Keratinocyte (primary cell): ENCODE measurements at regions not wholly inside any gene's neighbourhood (a gene's known extent, or its start where the extent isn't known, plus 50 kb on each side); places are given as distances from the start of the nearest gene placed in this dataset.

Source experiments
- DNase-seq: peaks from one replicate; pipeline ENCODE4 v3.0.0-alpha.2; 2011; ENCODE audit warnings: low read depth, missing footprints, low spot score
- FAIRE-seq: peaks from 2 replicates; lab custom pipeline; 2011; peaks lifted over from hg19 to GRCh38; lab: Jason Lieb, UNC
- H2AFZ ChIP-seq: 2 replicates; pipeline ENCODE4 v1.6.0; 2012; ENCODE audit warnings: low read length, control low read depth, inconsistent platforms; ENCODE audit not compliant: control insufficient read depth
- H3K27ac ChIP-seq: 2 replicates; pipeline ENCODE4 v1.5.1; 2011; ENCODE audit warnings: low read length; ENCODE audit not compliant: control insufficient read depth, insufficient read depth
- H3K27me3 ChIP-seq: 3 replicates; pipeline ENCODE4 v1.6.0; 2011; ENCODE audit warnings: low read length; ENCODE audit not compliant: control insufficient read depth, insufficient read depth; ENCODE audit errors: extremely low read depth
- H3K36me3 ChIP-seq, 2 experiments: 2 replicates in 1 of 2; 3 replicates in 1 of 2; pipeline ENCODE4 v1.5.1; 2011; ENCODE audit warnings: low read length in 2 of 2, mild to moderate bottlenecking in 1 of 2; ENCODE audit not compliant: control insufficient read depth in 2 of 2, insufficient read depth in 2 of 2; ENCODE audit errors: extremely low read depth in 1 of 2
- H3K4me1 ChIP-seq: 3 replicates; pipeline ENCODE4 v1.5.1; 2011; ENCODE audit warnings: low read length; ENCODE audit not compliant: control insufficient read depth, insufficient read depth; ENCODE audit errors: extremely low read depth
- H3K4me2 ChIP-seq: 3 replicates; pipeline ENCODE4 v1.6.0; 2011; ENCODE audit warnings: low read depth, low read length; ENCODE audit not compliant: control insufficient read depth, insufficient read depth; ENCODE audit errors: extremely low read depth
- H3K4me3 ChIP-seq, 3 experiments: fragments of 200-600 bp in 1 of 3; sonication (generic) in 1 of 3; 2 replicates in 2 of 3; 3 replicates in 1 of 3; pipeline ENCODE4 v1.5.1; 2011 to 2016; ENCODE audit warnings: low read length in 3 of 3, mild to moderate bottlenecking in 3 of 3, control low read depth in 2 of 3, inconsistent platforms in 1 of 3, low read depth in 1 of 3, mixed read lengths in 1 of 3, mixed run types in 1 of 3, moderate library complexity in 1 of 3; ENCODE audit not compliant: control insufficient read depth in 2 of 3, insufficient read depth in 2 of 3; ENCODE audit errors: extremely low read depth in 1 of 3
- H3K79me2 ChIP-seq: 2 replicates; pipeline ENCODE4 v1.6.0; 2012; ENCODE audit warnings: low read length; ENCODE audit not compliant: control insufficient read depth, insufficient read depth
- H3K9ac ChIP-seq: 3 replicates; pipeline ENCODE4 v1.6.0; 2011; ENCODE audit warnings: low read length; ENCODE audit not compliant: control insufficient read depth, insufficient read depth; ENCODE audit errors: extremely low read depth
- H3K9me1 ChIP-seq: 3 replicates; pipeline ENCODE4 v1.6.0; 2011; ENCODE audit warnings: low read length; ENCODE audit not compliant: control insufficient read depth, insufficient read depth; ENCODE audit errors: extremely low read depth
- H3K9me3 ChIP-seq: 2 replicates; pipeline ENCODE4 v1.5.1; 2012; ENCODE audit warnings: low read depth, low read length; ENCODE audit not compliant: control insufficient read depth
- H4K20me1 ChIP-seq: 3 replicates; pipeline ENCODE4 v1.6.0; 2011; ENCODE audit warnings: low read length; ENCODE audit not compliant: control insufficient read depth, insufficient read depth; ENCODE audit errors: extremely low read depth
- EZH2 ChIP-seq: IDR thresholded peaks from one replicate; pipeline ENCODE4 v1.6.1; 2012; ENCODE audit warnings: inconsistent platforms, mild to moderate bottlenecking, low read length, moderate library complexity
- dilution Hi-C: fragments of 300-500 bp; cut with MboI; formaldehyde crosslinking; loops from one replicate; pipeline ENCODE4 v1.7.0; 2020; ENCODE audit warnings: low sequenced_read_pairs; ENCODE audit not compliant: extremely low pct_ligation_motif_present
- TF ChIP-seq, protein P1 (sequence below), 3 experiments: IDR thresholded peaks in 1 of 3; conservative IDR thresholded peaks in 1 of 3; optimal IDR thresholded peaks in 1 of 3; 2 replicates in 2 of 3; 3 replicates in 1 of 3; pipeline versions ENCODE3 to v1.5.1; 2011; ENCODE audit warnings: low read length in 3 of 3, mild to moderate bottlenecking in 3 of 3, moderate library complexity in 2 of 3, control low read depth in 1 of 3, inconsistent platforms in 1 of 3; ENCODE audit not compliant: insufficient read depth in 2 of 3; ENCODE audit errors: extremely low read depth in 1 of 3

DNA sequence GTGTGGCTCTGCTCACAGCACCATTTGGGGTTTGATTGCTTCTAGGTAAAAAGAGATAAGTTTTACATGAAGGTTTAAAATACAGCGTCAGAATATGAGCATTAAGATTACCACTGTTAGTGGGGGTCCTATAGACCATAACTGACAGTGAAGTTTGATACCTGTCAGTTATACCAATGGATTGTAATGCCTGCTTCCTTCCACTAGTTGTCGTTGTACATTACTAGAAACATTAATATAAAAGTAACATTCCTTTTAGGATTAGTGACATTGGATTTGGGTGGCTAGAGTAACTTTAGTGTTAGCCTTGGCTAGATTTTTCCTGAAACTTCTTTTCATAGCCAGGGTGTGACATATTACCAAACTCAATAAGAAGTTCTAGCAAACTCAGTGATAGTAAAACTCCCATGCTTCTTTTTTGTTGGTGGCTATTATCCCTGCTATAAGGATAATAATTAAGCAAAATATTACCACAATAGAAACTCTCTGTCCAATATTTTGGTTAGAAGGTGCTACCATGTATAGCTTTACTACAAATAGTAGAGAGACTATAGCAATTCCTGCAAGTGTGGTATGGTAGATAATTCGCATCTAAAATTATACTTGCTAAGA, 57.1 kb downstream of the FAM181B start:
- Histone ChIP-seq H4K20me1 (no peaks in the 10 kb centered on the region), H3K4me1 (no peaks in the 10 kb centered on the region), H3K9ac (no peak overlapping the region), H3K27ac (no peak overlapping the region), H3K27me3 (no peaks in the 10 kb centered on the region), H3K36me3 (no peaks in the 10 kb centered on the region), H3K79me2 (no peaks in the 10 kb centered on the region), H3K4me3 (no peak overlapping the region), H3K9me3 (no peaks in the 10 kb centered on the region), H3K4me2 (no peak overlapping the region), H3K9me1 (no peaks in the 10 kb centered on the region), H2AFZ (no peak overlapping the region)
- dilution Hi-C loops = no loop called here
- FAIRE-seq = no peak
- TF ChIP-seq, protein P1, sequence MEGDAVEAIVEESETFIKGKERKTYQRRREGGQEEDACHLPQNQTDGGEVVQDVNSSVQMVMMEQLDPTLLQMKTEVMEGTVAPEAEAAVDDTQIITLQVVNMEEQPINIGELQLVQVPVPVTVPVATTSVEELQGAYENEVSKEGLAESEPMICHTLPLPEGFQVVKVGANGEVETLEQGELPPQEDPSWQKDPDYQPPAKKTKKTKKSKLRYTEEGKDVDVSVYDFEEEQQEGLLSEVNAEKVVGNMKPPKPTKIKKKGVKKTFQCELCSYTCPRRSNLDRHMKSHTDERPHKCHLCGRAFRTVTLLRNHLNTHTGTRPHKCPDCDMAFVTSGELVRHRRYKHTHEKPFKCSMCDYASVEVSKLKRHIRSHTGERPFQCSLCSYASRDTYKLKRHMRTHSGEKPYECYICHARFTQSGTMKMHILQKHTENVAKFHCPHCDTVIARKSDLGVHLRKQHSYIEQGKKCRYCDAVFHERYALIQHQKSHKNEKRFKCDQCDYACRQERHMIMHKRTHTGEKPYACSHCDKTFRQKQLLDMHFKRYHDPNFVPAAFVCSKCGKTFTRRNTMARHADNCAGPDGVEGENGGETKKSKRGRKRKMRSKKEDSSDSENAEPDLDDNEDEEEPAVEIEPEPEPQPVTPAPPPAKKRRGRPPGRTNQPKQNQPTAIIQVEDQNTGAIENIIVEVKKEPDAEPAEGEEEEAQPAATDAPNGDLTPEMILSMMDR (optimal IDR thresholded peaks at IDR 0.05 in 1 of 3, IDR thresholded peaks at IDR 0.05 in 1 of 3, conservative IDR thresholded peaks at IDR 0.05 in 1 of 3; ENCODE audit: extremely low read depth in 1 of 3, insufficient read depth in 2 of 3, low read length in 3 of 3) = peak in 2 of 3 experiments; percentile 16 to 46
- TF ChIP-seq EZH2 = no peak
- no peak for DNase-seq

DNA sequence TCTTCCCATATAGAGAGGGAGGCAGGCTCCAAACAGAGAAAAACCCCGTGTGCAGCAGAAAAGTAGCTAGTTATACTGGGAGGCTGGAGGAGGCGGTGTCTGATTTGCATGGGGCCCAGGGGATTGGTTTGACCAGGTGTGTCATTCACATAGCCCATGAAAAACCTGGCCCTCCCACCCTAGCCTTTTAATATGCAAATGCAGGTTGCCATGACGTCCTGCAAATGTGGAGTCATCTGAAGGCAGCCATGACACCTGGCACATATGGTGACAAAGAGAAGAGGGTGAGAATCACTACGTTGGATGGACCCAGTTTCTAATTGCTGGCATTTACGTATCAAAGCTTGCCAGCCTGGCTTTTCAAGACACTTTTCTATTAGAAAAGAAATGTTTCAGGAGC, 57.8 kb downstream of the FAM181B start:
- TF ChIP-seq, protein P1 (optimal IDR thresholded peaks at IDR 0.05 in 1 of 3, IDR thresholded peaks at IDR 0.05 in 1 of 3, conservative IDR thresholded peaks at IDR 0.05 in 1 of 3; ENCODE audit: extremely low read depth in 1 of 3, insufficient read depth in 2 of 3, low read length in 3 of 3) = no peak
- TF ChIP-seq EZH2 = no peak
- Histone ChIP-seq H3K27ac (no peak overlapping the region), H3K4me2 (no peak overlapping the region), H3K4me1 (no peaks in the 10 kb centered on the region), H4K20me1 (no peaks in the 10 kb centered on the region), H3K79me2 (no peaks in the 10 kb centered on the region), H3K9me3 (no peaks in the 10 kb centered on the region), H3K9ac (no peak overlapping the region), H3K9me1 (no peaks in the 10 kb centered on the region), H2AFZ (no peak overlapping the region), H3K36me3 (no peaks in the 10 kb centered on the region), H3K4me3 (no peak overlapping the region), H3K27me3 (no peaks in the 10 kb centered on the region)
- FAIRE-seq (no peak), DNase-seq (no peak)
- dilution Hi-C loops = no loop called here
